SK-N-SH treated with all-trans-retinoic acid at 6 μM for 48 hours (cell line): ENCODE measurements at regions not wholly inside any gene's neighbourhood (a gene's known extent, or its start where the extent isn't known, plus 50 kb on each side); places are given as distances from the start of the nearest gene placed in this dataset.

Source experiments
- ATAC-seq: fragments of 200-7000 bp; cut with Tn5 transposase; 3 replicates; pipeline ENCODE4 v1.9.1; 2020; ENCODE audit warnings: mild to moderate bottlenecking, moderate library complexity
- BACH2 ChIP-seq: fragments of 250-450 bp; sonication (Bioruptor Pico); IDR thresholded peaks from 2 replicates; pipeline ENCODE4 v1.9.0; 2021; ENCODE audit warnings: mild to moderate bottlenecking, borderline replicate concordance
- CSDC2 ChIP-seq: fragments of 250-450 bp; sonication (Bioruptor Pico); IDR thresholded peaks from 2 replicates; pipeline ENCODE4 v1.5.0; 2020; ENCODE audit warnings: mild to moderate bottlenecking, moderate library complexity
- ESRRG ChIP-seq: fragments of 250-450 bp; sonication (Bioruptor Pico); IDR thresholded peaks from 2 replicates; pipeline ENCODE4 v1.6.1; 2021; ENCODE audit warnings: mild to moderate bottlenecking
- GLIS3 ChIP-seq: fragments of 250-450 bp; sonication (Bioruptor Pico); IDR thresholded peaks from 2 replicates; pipeline ENCODE4 v1.5.0; 2020; ENCODE audit warnings: mild to moderate bottlenecking, moderate library complexity
- ISL1 ChIP-seq: fragments of 250-450 bp; sonication (Bioruptor Pico); IDR thresholded peaks from 2 replicates; pipeline ENCODE4 v2.1.2; 2022; ENCODE audit warnings: mild to moderate bottlenecking, moderate library complexity
- OSR1 ChIP-seq: fragments of 250-450 bp; sonication (Bioruptor Pico); IDR thresholded peaks from 2 replicates; pipeline ENCODE4 v1.8.0; 2022; ENCODE audit warnings: moderate library complexity, mild to moderate bottlenecking, inconsistent platforms
- PPARA ChIP-seq: fragments of 250-450 bp; sonication (Bioruptor Pico); IDR thresholded peaks from 2 replicates; pipeline ENCODE4 v1.5.0; 2020; ENCODE audit warnings: mild to moderate bottlenecking, borderline replicate concordance
- RARB ChIP-seq: fragments of 250-450 bp; sonication (Bioruptor Pico); IDR thresholded peaks from 2 replicates; pipeline ENCODE4 v1.8.0; 2021; ENCODE audit warnings: mild to moderate bottlenecking, moderate library complexity
- SNAI2 ChIP-seq: fragments of 250-450 bp; sonication (Bioruptor Pico); IDR thresholded peaks from 2 replicates; pipeline ENCODE4 v1.5.0; 2020; ENCODE audit warnings: mild to moderate bottlenecking, moderate library complexity
- TCF4 ChIP-seq: fragments of 250-450 bp; sonication (Bioruptor Pico); IDR thresholded peaks from 2 replicates; pipeline ENCODE4 v1.8.0; 2021; ENCODE audit warnings: mild to moderate bottlenecking, moderate library complexity, borderline replicate concordance
- TOX ChIP-seq: fragments of 250-450 bp; sonication (Bioruptor Pico); IDR thresholded peaks from 2 replicates; pipeline ENCODE4 v1.8.0; 2021; ENCODE audit warnings: mild to moderate bottlenecking, moderate library complexity, borderline replicate concordance
- ZC3H10 ChIP-seq: fragments of 250-450 bp; sonication (Bioruptor Pico); IDR thresholded peaks from 2 replicates; pipeline ENCODE4 v1.5.1; 2021; ENCODE audit warnings: mild to moderate bottlenecking, moderate library complexity
- ZFP3 ChIP-seq: fragments of 250-450 bp; sonication (Bioruptor Pico); IDR thresholded peaks from 2 replicates; pipeline ENCODE4 v1.5.0; 2020; ENCODE audit warnings: mild to moderate bottlenecking, moderate library complexity
- ZFP30 ChIP-seq: fragments of 450-650 bp; formaldehyde crosslinking; IDR thresholded peaks from 2 replicates; pipeline ENCODE4 v1.5.0; 2022; ENCODE audit warnings: mild to moderate bottlenecking, moderate library complexity
- ZNF565 ChIP-seq: fragments of 450-650 bp; formaldehyde crosslinking; conservative IDR thresholded peaks from 2 replicates; pipeline ENCODE4 v1.5.0; 2020; ENCODE audit warnings: low read depth, mild to moderate bottlenecking, moderate library complexity
- ZNF70 ChIP-seq: fragments of 450-650 bp; formaldehyde crosslinking; IDR thresholded peaks from 2 replicates; pipeline ENCODE4 v1.5.0; 2020; ENCODE audit warnings: mild to moderate bottlenecking, moderate library complexity
- ZNF8 ChIP-seq: fragments of 450-650 bp; formaldehyde crosslinking; IDR thresholded peaks from 2 replicates; pipeline ENCODE4 v1.5.0; 2020; ENCODE audit warnings: mild to moderate bottlenecking, moderate library complexity
- TF ChIP-seq, protein P1 (sequence below): fragments of 250-450 bp; sonication (Bioruptor Pico); IDR thresholded peaks from 2 replicates; pipeline ENCODE4 v1.5.1; 2021; ENCODE audit warnings: mild to moderate bottlenecking, moderate library complexity
- TF ChIP-seq, protein P2 (sequence below): fragments of 250-450 bp; sonication (Bioruptor Pico); IDR thresholded peaks from 2 replicates; pipeline ENCODE4 v1.8.0; 2021; ENCODE audit warnings: low read depth, mild to moderate bottlenecking, moderate library complexity, borderline replicate concordance
- TF ChIP-seq, protein P3 (sequence below): fragments of 250-450 bp; sonication (Bioruptor Pico); IDR thresholded peaks from 2 replicates; pipeline ENCODE4 v1.8.0; 2020; ENCODE audit warnings: mild to moderate bottlenecking, moderate library complexity, borderline replicate concordance
- TF ChIP-seq, protein P4 (sequence below): fragments of 250-450 bp; sonication (Bioruptor Pico); IDR thresholded peaks from 2 replicates; pipeline ENCODE4 v1.5.0; 2020; ENCODE audit warnings: mild to moderate bottlenecking, moderate library complexity

DNA sequence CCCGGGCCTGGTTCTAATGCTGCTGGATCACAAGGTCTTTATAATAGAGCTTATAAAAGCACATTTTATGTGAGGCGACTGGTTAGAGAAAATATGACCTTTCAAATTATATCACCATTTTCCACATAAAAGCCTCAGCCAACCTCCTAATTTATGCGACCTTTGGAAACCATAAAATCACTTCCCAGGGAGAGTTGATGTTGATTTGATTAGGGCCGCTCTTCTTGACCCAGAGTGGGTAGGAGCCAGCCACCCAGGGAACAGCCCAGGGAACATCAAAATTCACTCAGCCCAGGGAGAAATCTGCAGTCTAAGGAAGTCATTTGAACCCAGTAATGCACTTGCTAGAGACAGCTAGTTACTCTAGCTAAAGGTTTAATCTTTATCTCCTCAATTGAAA lies 79.8 kb upstream of the TENT5A start:
- TF ChIP-seq ZNF70 (no peak), ZNF565 (CRISPR knock-in tag) (no peak), ZC3H10 (no peak), ZFP3 (CRISPR knock-in tag) (no peak)
- TF ChIP-seq, protein P1, sequence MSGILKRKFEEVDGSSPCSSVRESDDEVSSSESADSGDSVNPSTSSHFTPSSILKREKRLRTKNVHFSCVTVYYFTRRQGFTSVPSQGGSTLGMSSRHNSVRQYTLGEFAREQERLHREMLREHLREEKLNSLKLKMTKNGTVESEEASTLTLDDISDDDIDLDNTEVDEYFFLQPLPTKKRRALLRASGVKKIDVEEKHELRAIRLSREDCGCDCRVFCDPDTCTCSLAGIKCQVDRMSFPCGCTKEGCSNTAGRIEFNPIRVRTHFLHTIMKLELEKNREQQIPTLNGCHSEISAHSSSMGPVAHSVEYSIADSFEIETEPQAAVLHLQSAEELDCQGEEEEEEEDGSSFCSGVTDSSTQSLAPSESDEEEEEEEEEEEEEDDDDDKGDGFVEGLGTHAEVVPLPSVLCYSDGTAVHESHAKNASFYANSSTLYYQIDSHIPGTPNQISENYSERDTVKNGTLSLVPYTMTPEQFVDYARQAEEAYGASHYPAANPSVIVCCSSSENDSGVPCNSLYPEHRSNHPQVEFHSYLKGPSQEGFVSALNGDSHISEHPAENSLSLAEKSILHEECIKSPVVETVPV: no peak
- TF ChIP-seq, protein P2, sequence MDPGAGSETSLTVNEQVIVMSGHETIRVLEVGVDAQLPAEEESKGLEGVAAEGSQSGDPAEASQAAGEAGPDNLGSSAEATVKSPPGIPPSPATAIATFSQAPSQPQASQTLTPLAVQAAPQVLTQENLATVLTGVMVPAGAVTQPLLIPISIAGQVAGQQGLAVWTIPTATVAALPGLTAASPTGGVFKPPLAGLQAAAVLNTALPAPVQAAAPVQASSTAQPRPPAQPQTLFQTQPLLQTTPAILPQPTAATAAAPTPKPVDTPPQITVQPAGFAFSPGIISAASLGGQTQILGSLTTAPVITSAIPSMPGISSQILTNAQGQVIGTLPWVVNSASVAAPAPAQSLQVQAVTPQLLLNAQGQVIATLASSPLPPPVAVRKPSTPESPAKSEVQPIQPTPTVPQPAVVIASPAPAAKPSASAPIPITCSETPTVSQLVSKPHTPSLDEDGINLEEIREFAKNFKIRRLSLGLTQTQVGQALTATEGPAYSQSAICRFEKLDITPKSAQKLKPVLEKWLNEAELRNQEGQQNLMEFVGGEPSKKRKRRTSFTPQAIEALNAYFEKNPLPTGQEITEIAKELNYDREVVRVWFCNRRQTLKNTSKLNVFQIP (CRISPR knock-in tag): no peak
- TF ChIP-seq, protein P3, sequence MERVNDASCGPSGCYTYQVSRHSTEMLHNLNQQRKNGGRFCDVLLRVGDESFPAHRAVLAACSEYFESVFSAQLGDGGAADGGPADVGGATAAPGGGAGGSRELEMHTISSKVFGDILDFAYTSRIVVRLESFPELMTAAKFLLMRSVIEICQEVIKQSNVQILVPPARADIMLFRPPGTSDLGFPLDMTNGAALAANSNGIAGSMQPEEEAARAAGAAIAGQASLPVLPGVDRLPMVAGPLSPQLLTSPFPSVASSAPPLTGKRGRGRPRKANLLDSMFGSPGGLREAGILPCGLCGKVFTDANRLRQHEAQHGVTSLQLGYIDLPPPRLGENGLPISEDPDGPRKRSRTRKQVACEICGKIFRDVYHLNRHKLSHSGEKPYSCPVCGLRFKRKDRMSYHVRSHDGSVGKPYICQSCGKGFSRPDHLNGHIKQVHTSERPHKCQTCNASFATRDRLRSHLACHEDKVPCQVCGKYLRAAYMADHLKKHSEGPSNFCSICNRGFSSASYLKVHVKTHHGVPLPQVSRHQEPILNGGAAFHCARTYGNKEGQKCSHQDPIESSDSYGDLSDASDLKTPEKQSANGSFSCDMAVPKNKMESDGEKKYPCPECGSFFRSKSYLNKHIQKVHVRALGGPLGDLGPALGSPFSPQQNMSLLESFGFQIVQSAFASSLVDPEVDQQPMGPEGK (CRISPR knock-in tag): no peak
- TF ChIP-seq, all 23 proteins: peak for 0
- no peak for ATAC-seq

DNA sequence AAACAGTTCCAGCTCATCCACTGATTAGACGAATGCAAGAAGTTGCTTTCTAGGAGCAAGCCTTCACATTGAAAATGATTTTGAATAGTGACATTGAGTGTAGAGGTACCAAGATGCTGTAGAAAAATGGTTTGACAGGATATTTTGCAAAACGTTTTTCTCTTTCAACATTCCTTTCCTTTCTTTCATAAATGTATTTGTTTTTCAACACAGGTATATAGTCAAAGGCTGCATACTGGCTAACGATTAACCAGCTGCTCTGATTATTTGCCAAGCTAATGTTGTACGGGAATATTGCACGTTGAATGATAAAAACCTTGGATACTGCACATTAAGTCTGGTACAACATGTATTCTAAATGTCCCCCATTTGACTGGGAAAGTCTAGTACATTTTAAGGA lies 78.8 kb upstream of the TENT5A start:
- TF ChIP-seq CSDC2 (CRISPR knock-in tag) (no peak), ZNF70 (no peak), TCF4 (no peak), PPARA (no peak), SNAI2 (no peak), BACH2 (CRISPR knock-in tag) (no peak), GLIS3 (CRISPR knock-in tag) (no peak), OSR1 (CRISPR knock-in tag) (no peak), ZFP3 (CRISPR knock-in tag) (no peak), RARB (no peak), ZNF565 (CRISPR knock-in tag) (no peak)
- TF ChIP-seq, protein P4, sequence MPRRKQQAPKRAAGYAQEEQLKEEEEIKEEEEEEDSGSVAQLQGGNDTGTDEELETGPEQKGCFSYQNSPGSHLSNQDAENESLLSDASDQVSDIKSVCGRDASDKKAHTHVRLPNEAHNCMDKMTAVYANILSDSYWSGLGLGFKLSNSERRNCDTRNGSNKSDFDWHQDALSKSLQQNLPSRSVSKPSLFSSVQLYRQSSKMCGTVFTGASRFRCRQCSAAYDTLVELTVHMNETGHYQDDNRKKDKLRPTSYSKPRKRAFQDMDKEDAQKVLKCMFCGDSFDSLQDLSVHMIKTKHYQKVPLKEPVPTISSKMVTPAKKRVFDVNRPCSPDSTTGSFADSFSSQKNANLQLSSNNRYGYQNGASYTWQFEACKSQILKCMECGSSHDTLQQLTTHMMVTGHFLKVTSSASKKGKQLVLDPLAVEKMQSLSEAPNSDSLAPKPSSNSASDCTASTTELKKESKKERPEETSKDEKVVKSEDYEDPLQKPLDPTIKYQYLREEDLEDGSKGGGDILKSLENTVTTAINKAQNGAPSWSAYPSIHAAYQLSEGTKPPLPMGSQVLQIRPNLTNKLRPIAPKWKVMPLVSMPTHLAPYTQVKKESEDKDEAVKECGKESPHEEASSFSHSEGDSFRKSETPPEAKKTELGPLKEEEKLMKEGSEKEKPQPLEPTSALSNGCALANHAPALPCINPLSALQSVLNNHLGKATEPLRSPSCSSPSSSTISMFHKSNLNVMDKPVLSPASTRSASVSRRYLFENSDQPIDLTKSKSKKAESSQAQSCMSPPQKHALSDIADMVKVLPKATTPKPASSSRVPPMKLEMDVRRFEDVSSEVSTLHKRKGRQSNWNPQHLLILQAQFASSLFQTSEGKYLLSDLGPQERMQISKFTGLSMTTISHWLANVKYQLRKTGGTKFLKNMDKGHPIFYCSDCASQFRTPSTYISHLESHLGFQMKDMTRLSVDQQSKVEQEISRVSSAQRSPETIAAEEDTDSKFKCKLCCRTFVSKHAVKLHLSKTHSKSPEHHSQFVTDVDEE (CRISPR knock-in tag): no peak
- TF ChIP-seq, protein P3 (CRISPR knock-in tag): no peak
- no peak for ATAC-seq

DNA sequence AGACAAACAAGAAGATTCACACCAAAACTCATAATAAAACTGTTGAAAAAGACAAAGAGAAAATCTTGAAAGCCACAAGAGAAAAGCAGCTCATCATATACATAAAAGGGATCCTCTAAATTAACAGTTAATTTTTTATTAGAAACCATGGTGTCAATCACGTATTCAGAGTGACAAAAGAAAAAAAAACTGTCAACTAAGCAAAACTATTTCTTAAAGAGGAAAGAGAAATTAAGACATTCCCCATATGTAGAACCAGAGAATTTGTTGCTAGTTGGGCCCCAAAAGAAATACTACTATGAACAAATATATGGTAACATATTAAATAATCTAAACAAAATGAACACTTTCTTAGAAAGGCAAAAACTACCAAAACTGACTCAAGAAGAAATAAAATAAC lies 74.3 kb upstream of the TENT5A start:
- ATAC-seq: no peak
- TF ChIP-seq TOX (CRISPR knock-in tag) (no peak), TCF4 (no peak), ZNF565 (CRISPR knock-in tag) (no peak), ESRRG (CRISPR knock-in tag) (no peak), ZFP3 (CRISPR knock-in tag) (no peak), CSDC2 (CRISPR knock-in tag) (no peak), ISL1 (no peak), ZNF8 (no peak), PPARA (no peak), ZFP30 (no peak), ZC3H10 (no peak)
- TF ChIP-seq, protein P1: no peak
